Muscle of arm (tissue), 1 donor: ENCODE measurements at regions not wholly inside any gene's neighbourhood (a gene's known extent, or its start where the extent isn't known, plus 50 kb on each side); places are given as distances from the start of the nearest gene placed in this dataset.
"Not testable (repeated sequence)": the region's sequence is repeated elsewhere in the genome, so short reads cannot be mapped to it uniquely, and the experiment has no call there.

ENCODE experiments used
- DNase-seq: peaks from one replicate; pipeline ENCODE4 v3.0.0-alpha.2; 2013

GRCh38 chr12:97713270-97713669, 250.7 kb downstream of the RMST start:
- DNase-seq = no peak

DNA sequence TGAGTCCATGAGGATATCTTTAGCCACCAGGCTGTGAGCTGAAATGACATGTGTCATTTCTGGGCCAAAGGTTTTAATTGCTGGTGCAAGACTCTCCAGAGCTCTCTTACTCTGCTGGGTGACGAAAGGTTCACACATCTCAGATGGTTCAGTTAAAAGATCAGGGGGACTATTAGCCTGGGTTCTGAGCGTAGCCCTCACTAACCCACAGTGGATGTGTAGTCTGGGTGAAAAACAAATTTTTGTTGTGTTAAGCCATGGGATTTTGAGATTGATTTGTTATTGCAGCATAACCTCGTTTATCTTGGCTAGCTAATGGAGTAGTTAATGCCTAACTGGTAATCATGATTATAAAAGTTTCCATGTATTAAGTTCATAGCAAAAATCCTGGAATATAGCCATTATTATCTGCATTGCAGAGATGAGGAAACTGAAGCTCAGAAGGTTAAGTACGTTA, 251.5 kb downstream of the RMST start:
- no peak for DNase-seq

- DNase-seq = no peak
Measured at GRCh38 chr12:97716356-97716755, 253.8 kb downstream of the RMST start.

GRCh38 chr12:97723801-97724200, 261.2 kb downstream of the RMST start:
- DNase-seq = not testable (repeated sequence)

- no peak for DNase-seq
Measured at GRCh38 chr12:97745406-97746101, 282.9 kb downstream of the RMST start.

GRCh38 chr12:97748298-97748697, 285.7 kb downstream of the RMST start:
- DNase-seq = no peak

- no peak for DNase-seq
Measured at GRCh38 chr12:97751704-97752103, 289.1 kb downstream of the RMST start.

GRCh38 chr12:97752129-97752528, 289.5 kb downstream of the RMST start:
- no peak for DNase-seq

- no peak for DNase-seq
Measured at GRCh38 chr12:97753332-97753731, 290.7 kb downstream of the RMST start.

DNA sequence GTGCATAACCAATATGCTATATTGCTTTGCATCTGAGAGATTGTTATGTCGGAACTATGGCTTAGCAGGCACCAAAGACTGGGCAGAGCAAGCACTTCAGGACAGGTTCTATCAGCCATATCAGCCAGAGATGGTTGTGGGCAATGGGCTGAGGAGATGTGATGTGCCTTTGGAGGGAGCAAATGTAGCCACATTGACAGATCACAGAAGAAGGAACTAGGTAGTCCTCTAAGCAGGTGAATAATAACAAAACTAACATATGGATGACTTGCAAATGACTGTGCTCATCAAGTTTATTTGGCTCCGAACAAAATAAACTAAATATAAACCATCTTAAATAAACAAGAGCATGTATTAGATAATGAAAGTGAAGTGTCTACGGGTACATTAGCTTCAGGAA, 291.7 kb downstream of the RMST start:
- no peak for DNase-seq

DNA sequence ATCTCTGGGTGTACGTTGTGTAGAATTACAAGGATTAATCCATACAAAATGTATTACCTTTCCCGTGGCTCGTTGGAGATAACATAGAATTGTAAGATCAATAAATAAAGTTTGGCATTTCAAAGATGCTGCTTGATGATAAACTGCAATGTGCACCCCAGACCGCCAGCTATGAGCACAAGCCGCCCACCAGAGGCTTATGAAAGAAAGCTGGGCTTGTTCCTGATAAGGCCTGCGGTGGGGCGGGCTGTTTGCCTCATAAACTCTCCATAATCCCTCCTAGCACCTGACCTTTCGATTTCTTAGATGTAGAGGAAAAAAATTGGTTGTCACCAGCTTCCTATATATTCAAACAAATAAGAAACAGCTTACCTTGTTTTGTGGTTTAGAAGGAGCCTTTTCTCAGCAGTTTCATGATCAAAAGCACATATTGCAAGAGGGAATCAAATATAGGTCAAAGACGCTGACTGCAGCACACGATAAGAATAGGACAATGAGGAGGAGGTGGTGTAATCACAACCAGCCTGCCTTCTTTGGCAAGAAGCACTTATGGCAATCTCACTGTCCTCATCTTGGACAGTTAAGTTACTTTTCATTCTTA, 293.6 kb downstream of the RMST start:
- no peak for DNase-seq

DNA sequence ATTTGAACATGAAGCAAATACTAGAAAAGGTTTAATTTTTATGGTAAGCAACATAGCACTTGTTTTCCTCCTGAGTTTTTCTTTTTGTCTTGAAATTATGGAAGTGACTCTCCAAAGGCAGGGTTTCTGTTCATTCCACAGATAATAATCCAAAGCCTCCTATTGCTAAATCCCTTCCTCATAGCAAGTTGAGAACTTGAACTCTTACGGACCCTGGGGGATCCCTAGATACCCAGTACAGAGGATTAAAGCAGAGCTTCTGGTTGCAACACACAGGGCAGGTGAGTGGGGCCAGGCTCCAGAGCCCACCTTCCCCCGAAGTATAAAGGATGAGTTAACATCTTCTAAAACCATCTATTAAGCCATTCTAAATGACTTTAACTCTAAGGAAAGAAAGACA, 294.1 kb downstream of the RMST start:
- DNase-seq = no peak

GRCh38 chr12:97757481-97758193, 295.0 kb downstream of the RMST start:
- peak; percentile 64 for DNase-seq

- DNase-seq = no peak
Measured at GRCh38 chr12:97758194-97758501, 295.5 kb downstream of the RMST start.

DNA sequence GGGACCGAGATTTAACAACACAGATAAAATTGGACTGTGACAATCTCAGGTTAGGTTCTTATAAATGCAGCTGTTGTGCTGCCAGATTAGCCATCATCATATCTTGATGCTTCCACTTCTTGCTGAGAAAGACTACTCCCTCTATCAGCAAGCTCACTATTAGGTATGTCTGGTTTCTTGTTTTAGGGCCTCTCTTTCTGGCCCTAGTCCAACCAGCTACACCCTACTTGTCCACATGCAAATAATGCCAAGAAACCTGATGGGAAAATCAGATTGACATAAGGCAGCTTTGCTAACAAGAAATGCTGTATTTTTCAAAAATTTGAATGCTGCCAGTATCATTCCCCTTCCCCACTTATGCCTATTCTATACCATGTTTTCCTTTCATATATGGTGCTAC, 296.0 kb downstream of the RMST start:
- no peak for DNase-seq

GRCh38 chr12:97760601-97761000, 298.0 kb downstream of the RMST start:
- DNase-seq = peak; percentile 33

DNA sequence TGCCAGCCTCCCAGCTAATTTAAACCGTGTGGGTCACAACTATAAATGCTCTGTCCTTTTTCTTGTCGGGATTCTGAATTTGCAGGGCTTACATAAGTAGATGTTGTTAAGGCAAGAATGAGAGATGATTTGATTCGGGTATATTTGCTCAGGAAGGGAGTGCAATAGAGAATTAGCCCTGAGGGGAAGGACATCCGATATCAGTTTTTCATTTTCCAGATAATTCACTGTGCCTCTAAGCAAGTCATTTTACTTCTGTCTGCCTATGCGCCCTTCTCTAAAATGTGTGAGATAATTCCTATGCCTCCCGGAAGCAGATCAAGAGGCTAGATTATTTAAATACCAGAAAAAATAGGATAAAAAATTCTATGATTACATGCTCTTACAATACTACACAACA, 300.5 kb downstream of the RMST start:
- no peak for DNase-seq

GRCh38 chr12:97764700-97765099, 302.1 kb downstream of the RMST start:
- DNase-seq = no peak

GRCh38 chr12:97767347-97767746, 304.7 kb downstream of the RMST start:
- no peak for DNase-seq

GRCh38 chr12:97778111-97778510, 315.5 kb downstream of the RMST start:
- DNase-seq = no peak

DNA sequence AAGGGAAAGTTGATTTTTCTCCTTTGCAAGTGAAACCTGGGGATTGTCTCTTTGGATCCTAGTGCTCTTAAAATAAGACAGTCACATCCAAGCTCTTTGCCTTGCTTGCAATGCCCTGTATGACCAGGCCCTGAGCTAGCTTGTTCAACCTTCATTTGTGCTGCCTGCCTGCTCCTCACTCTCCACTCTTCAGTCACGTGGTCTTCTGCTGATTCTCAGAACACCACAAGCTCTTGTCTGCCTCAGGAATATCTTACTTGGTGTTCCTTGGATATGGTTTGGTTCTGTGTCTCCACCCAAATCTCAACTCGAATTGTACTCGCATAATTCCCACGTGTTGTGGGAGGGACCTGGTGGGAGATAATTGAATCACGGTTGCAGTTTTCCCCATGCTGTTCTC, 318.7 kb downstream of the RMST start:
- DNase-seq = no peak

GRCh38 chr12:97784904-97785303, 322.3 kb downstream of the RMST start:
- no peak for DNase-seq

GRCh38 chr12:97790281-97790680, 327.7 kb downstream of the RMST start:
- no peak for DNase-seq
